ENCODE measurements at regions not wholly inside any gene's neighbourhood (a gene's known extent, or its start where the extent isn't known, plus 50 kb on each side); places are given as distances from the start of the nearest gene placed in this dataset.

DNA sequence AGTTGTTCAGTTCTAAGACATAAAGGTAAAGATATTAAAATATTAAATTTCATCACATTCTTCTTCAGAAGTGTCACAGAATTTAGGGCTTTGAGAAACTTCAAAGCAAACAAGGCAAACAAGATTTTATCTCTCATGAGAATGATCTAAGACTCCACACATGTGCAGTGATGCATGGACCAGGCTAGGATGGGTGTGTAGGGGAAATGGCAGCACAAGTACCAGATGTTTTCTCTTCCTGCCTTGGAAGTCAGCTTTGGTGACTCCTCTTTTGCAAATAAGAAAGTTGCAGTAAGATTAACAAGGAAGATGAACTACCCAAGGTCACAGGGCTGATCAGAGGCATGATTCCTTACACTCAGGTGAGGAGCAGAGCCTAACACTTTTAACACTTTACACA, 163.8 kb upstream of the LMNTD1 start:
- DNase-seq = no peak

GRCh38 chr12:25717552-25717951, 164.5 kb upstream of the LMNTD1 start:
- DNase-seq = no peak

- DNase-seq = no peak
Measured at GRCh38 chr12:25718081-25718731, 165.1 kb upstream of the LMNTD1 start.

GRCh38 chr12:25719505-25719904, 166.4 kb upstream of the LMNTD1 start:
- no peak for DNase-seq

DNA sequence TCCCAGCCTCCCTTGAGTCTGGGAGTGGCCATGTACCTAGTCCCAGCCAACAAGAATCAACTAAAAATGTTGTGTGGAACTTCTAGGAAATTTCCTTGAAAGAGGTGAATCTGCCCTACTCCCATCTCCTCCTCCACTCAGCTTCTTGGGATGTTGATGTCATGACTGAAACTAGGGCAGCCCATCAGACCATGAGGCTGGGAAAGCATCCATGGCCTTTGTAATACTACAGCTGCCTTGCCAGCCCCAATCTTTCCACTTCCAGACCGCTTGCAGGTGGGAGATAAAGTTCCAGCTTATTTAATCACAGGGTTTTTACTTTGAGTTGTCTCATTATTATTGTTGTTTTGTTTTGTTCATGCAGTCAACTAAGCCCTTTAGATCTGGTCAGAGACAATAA, 170.3 kb upstream of the LMNTD1 start:
- no peak for DNase-seq

DNA sequence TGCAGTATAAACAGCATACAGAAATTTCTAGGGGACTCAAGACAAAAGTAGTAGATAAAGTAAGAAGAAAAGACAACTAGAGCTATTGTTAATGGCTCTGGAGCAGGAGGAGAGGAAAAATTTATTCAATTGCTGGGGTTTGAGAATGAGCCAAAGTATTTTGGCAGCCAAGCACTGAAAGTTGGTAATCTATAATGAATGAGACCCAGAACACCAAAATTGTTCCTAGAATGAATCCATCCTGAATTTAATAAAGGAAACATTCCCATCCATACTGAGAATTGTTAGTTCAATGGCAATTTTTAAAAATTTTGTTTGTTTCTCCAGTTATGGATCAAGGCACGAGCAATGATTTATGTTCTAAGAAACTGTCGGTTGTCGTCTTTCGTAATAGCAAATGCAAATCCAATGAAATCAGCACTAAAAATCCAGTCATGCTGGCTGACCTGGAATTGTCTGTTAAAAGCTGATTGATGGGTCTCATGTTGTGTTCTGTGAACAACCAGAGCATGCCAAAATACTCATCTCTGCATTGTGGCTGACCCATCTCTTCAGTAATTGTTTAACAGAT, 170.9 kb upstream of the LMNTD1 start:
- DNase-seq = no peak

GRCh38 chr12:25725470-25725869, 172.4 kb upstream of the LMNTD1 start:
- DNase-seq = no peak

GRCh38 chr12:25725931-25726330, 172.8 kb upstream of the LMNTD1 start:
- no peak for DNase-seq

DNA sequence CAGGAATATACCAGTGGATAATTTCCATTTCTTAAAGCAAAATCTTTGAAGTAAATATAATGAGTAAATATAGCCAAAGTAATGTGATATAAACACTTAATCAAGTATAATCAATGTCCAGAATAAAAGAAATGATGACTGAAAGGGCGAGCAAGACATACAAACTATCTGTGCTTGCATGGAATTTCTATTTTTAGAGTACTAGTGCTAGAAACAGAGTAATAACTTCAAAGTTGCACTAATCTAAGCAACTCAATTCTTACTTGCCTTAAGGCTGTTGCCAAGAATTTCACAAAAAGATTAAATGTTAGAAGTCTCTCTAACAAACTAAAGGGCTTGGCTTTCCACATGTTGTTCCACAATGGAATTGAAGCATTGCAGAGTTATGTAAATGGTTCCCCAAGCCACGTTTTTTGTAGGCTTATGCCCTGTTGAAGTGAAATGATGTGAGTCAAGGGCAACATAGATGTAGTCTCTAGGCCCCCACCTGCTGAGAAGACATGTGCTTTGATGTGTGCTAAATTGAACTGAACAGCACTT, 175.0 kb upstream of the LMNTD1 start:
- no peak for DNase-seq

- DNase-seq = no peak
Measured at GRCh38 chr12:25730489-25731349, 177.6 kb upstream of the LMNTD1 start.

DNA sequence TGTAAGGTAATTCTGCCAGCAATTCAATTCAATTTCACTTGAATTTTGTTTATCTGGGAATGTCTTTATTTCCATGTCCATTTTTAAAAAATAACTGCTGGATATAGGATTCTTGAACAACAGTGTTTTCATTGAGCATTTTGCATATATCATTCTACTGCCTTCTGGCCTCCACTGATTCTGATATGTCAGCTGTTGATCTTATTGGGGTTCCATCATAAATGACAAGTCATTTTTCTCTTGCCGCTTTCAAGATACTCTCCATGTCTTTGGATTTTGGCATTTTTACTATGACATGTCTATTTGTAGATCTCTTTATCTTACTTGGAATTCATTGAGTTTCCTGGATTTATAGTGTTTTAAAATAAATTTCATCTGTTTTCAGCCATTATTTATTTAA, 180.5 kb upstream of the LMNTD1 start:
- DNase-seq = no peak

GRCh38 chr12:25734529-25735180, 181.6 kb upstream of the LMNTD1 start:
- no peak for DNase-seq

DNA sequence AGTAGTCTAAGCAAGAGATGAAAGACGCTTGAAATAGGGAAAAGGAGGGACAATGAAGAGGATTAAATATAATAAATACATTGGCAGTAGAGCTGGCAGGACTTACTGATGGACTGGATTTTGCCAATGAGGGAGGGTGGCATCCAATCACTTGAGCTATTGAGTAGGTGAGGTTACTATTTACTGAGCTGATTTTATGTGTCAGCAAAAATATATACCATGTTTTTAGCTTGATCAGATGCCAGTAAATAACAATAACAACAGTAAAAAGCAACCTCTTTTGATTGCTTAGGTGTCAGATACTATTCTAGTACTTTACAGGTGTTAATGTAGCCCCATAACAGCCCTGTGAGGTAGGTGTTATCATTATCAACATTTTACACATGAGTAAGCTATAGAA, 187.5 kb upstream of the LMNTD1 start:
- no peak for DNase-seq

DNA sequence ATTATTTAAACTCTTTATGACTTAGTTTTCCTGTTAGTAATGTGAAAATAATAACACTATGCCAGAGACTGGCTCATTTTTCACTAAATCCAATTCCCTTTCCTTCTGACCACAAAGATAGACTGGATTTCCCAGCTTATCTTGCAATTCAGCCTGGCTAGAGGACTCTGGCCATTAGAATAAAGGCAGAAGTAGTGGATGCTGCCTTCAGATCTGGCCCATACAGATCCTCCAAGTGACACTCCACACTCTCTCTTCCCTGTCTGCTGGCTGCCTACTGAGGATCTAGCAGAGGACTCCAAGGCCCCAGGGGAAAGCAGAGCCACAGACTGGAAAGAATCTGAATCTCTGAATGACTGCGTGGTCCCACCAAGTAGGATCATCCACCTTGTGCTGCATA, 188.8 kb upstream of the LMNTD1 start:
- DNase-seq = no peak

GRCh38 chr12:25743679-25744215, 190.7 kb upstream of the LMNTD1 start:
- DNase-seq = no peak

DNA sequence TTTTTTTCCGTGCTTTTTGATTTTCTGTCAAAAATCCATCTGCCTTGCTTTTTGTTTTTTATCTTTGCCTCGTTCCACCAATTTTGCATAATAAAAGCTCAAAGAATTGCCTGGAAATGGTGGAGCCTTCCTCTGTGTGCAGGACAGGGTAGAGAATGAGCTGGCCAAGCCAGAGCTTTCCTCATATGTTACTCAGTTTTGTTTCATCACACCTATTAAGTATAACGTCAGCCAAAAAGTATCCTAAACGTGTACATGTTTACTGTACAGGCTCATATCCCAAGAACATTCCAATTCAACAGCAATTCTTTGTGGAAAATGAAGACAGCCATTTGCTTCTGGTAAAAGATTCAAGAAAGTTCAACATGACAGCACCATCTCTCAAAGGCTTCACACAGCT, 191.2 kb upstream of the LMNTD1 start:
- DNase-seq = no peak

DNA sequence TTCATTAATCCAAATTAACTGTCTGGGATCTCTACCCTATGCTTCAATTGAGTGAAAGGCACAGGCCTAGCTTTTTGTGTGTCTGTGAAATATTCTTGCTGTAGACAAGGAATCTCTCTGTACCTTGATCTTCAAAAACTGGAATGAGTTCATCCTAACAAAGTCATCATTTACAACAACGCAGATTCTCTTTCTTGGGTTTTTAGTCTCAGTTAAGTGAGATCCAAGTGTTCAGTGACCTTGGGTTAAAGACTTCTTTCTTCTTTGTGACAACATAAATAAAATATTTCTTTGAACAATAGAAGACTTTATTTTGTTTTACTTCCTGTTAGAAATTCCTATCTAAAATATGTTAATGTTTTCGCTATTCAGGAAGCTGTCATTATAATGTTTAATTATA, 192.2 kb upstream of the LMNTD1 start:
- no peak for DNase-seq

DNA sequence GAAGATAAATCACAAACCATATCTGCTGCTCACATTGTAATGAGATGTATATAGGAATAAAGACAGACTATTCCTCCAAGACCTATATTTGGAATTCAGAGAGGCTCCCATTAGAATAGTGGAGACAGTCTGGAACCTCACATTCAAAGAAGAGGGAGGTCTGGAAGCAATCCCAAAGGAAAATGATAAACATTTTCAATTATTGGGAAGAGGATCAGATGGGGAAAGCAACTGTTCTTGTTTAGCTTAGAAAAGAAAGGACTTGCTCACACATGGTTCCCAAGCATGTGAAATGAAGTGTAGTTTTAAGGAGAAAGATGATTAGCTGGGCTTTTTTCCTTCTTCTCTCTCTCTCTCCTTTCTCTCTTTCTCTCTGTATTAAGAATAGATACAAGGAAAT, 193.0 kb upstream of the LMNTD1 start:
- no peak for DNase-seq

DNA sequence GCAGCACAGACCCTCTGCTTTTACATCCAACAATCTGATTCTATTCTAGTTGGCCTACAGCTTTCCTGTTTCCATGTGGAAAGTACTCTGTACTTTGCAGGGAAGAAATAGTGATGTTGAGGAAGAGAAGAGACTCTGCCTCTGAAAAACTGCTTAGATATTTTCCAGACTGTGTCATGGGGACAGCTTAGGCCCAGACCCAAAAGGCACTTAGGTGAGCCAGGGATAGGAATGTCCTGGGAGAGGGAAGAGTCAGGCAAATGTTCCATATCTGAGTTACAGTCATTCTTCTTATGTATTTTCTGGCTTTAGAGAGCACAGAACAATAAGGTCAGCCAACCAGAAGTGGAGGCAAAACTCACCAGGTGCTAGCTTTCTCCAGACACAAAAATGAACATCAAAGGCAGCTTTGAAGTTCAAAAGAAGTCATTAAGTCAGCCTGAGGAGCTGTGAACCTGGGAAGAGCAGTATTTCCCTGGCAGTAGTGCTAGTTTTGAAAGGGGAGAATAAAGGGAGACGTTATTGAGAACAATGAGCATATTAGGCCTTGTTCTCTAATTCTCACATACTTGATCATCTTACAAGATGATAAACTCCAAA, 199.7 kb upstream of the LMNTD1 start:
- DNase-seq = no peak

DNA sequence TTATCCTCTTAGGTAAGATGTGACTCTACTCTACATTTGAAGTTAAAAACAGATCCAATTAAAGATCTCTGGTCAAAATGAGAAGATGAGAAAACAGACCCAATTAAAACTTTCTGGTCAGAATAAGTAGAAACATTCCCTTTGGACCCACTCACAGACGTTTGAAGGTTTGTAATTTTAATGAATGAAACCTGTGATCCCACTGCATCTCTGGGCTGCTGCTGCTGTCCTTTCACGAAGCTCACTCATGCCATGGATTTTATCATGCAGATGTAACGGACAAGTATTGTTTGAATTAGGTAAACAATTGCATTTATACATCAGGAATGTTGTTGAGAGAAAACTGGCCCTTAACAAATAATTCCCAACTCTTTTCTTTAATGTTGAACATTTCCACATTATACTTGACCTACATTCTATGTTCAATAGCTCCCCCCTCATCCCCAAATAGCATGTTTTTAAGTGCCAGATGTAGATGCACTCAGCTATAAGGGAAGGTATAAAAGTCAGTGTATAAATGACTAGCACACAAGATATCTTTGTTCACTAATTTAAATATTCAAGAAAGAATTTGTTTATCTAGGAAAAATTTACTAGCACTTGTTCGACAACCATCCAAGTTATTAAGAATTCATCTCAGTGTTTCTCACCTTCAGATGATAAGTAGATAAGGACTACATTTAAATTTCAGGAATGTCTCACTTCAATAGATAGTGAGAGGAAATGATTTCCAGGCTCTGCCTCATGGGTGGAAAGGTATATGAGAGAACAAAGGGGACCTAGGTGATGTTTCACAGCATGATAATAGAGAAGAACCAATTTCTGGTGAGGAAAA, 202.3 kb upstream of the LMNTD1 start:
- no peak for DNase-seq

DNA sequence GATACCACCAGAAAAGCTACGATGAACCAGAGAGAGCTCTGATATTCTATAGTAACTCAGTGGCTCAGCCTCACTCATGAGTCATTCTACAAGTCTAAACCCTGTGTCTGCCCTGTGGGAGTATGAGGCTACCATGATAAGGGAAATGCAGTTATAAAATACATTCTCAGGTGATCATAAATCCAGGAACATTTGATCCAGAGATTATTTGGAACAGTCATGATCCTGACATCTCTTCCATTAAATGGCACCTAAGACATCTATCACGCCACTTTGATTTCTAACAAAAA, 202.6 kb upstream of the RASSF8 start:
- DNase-seq = no peak

DNA sequence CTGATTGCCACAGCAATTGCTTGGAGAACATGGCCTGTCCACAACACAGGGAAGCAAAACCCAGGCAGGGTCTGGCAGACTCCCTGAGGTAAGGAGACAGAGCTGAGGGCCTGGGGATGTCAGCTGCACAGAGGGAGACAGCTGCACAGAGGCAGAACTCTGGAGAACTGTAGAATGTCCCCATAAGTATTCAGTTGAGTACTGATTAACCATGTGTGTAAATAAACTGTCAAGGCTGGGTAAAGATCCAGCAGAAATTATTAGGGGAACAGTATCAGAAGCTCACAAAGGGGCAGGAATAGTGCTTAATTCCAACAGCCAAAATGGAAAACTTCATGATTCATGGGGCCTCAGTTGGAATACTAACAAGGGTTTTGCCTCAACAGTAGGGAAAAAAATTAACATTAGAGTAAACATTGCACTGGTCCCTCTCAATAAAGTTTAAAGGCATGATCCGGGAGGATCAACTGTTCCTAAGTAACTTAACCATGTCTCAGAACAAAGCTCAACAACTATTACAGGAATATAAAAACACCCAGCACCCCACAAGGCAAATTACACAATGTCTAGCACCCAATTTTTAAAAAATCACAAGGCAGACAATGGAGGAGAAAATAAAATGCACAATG, 201.3 kb upstream of the RASSF8 start:
- DNase-seq = no peak

All from stimulated activated CD4-positive, alpha-beta T cell treated with anti-CD3 and anti-CD28 coated beads, Interleukin-2, amount 100 ng/mL, for 24 hours (primary cell).